Ovary (tissue), 3 donors: ENCODE measurements at regions not wholly inside any gene's neighbourhood (a gene's known extent, or its start where the extent isn't known, plus 50 kb on each side); places are given as distances from the start of the nearest gene placed in this dataset.

Experiments used
- CTCF ChIP-seq, 3 donors: fragments of 450-650 bp in 2 of 3; fragments of 200-600 bp in 1 of 3; IDR thresholded peaks; one replicate each; pipeline versions ENCODE4 v1.5.1 to v1.8.0; 2016 to 2022; ENCODE audit warnings: antibody characterized with exemption in 3 of 3, mild to moderate bottlenecking in 1 of 3
- EP300 ChIP-seq: sonication (generic); formaldehyde crosslinking; IDR thresholded peaks from one replicate; pipeline ENCODE4 v1.6.1; 2017; ENCODE audit warnings: antibody characterized with exemption
- POLR2A ChIP-seq: fragments of 450-650 bp; IDR thresholded peaks from one replicate; pipeline ENCODE4 v1.6.1; 2017; ENCODE audit warnings: antibody characterized with exemption, mild to moderate bottlenecking, moderate library complexity
- donor health status: DM: no; HTN: no; CAD: no.

GRCh38 chr1:177656598-177656997, 313.3 kb downstream of the SEC16B start:
- no peak for TF ChIP-seq CTCF (IDR thresholded peaks at IDR 0.05)
- TF ChIP-seq POLR2A, result no peak
- no peak for TF ChIP-seq EP300
